SK-N-SH (cell line): ENCODE measurements at regions not wholly inside any gene's neighbourhood (a gene's known extent, or its start where the extent isn't known, plus 50 kb on each side); places are given as distances from the start of the nearest gene placed in this dataset.

Experiments used
- NFIC ChIP-seq: IDR thresholded peaks from 2 replicates; pipeline ENCODE4 v1.4.0; 2012; ENCODE audit warnings: borderline replicate concordance
- POLR2AphosphoS5 ChIP-seq: IDR thresholded peaks from 2 replicates; pipeline ENCODE4 v1.6.1; 2012; ENCODE audit warnings: low read depth, low read length
- RCOR1 ChIP-seq: fragments of 150-350 bp; IDR thresholded peaks from 2 replicates; pipeline ENCODE4 v1.6.1; 2017; ENCODE audit warnings: antibody characterized with exemption, low read length
- REST ChIP-seq: IDR thresholded peaks from 2 replicates; pipeline ENCODE4 v1.6.1; 2012; ENCODE audit warnings: mild to moderate bottlenecking, low read depth, low read length, moderate library complexity
- RFX5 ChIP-seq: IDR thresholded peaks from 2 replicates; pipeline ENCODE4 v1.6.1; 2012; ENCODE audit warnings: mild to moderate bottlenecking, improper control_type of control experiment, low read length
- TAF1 ChIP-seq: IDR thresholded peaks from 2 replicates; pipeline ENCODE4 v1.6.1; 2012; ENCODE audit warnings: low read depth, mild to moderate bottlenecking, low read length, moderate library complexity, borderline replicate concordance
- USF2 ChIP-seq: fragments of 150-350 bp; IDR thresholded peaks from 2 replicates; pipeline ENCODE4 v1.6.1; 2017; ENCODE audit warnings: antibody characterized with exemption, low read length, low read depth, borderline replicate concordance
- TF ChIP-seq, protein P1 (sequence below): fragments of 200-600 bp; sonication (generic); IDR thresholded peaks from 2 replicates; pipeline ENCODE4 v1.6.1; 2017; ENCODE audit warnings: antibody characterized with exemption, mild to moderate bottlenecking, moderate library complexity

DNA sequence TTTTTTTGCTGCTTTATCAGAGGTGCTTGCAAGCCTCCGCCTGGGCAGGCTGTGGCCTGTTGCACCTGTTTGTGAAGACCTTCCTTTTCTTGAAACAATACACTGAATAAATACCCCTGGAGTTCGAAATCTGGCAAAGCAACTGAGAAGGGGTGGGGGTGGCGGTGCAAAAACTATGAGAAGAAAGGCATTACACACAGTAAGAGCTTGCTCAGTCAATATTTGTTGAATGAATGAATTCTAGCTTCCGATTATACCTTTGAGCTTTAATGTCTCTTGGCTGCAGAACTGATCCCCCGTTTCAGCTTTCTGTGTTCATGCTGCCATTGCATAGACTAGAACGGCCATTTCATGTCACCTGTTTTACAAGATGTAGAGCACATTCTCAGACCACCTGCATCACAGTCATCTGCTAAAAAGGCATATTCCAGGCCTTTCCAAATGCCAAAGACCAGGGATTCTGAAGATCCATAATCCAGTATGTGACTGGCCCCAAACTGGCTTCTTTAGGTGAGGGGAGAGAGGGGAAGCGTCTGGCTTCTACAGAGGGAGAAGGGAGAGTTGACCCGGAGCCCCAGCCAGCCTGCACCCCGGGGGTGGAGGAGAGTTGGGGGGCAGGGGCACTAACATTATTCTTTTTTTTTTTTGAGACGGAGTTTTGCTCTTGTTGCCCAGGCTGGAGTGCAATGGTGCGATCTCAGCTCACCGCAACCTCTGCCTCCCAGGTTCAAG, 111.5 kb downstream of the ETS2 start:
- TF ChIP-seq, protein P1, sequence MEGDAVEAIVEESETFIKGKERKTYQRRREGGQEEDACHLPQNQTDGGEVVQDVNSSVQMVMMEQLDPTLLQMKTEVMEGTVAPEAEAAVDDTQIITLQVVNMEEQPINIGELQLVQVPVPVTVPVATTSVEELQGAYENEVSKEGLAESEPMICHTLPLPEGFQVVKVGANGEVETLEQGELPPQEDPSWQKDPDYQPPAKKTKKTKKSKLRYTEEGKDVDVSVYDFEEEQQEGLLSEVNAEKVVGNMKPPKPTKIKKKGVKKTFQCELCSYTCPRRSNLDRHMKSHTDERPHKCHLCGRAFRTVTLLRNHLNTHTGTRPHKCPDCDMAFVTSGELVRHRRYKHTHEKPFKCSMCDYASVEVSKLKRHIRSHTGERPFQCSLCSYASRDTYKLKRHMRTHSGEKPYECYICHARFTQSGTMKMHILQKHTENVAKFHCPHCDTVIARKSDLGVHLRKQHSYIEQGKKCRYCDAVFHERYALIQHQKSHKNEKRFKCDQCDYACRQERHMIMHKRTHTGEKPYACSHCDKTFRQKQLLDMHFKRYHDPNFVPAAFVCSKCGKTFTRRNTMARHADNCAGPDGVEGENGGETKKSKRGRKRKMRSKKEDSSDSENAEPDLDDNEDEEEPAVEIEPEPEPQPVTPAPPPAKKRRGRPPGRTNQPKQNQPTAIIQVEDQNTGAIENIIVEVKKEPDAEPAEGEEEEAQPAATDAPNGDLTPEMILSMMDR = no peak
- TF ChIP-seq RFX5 (no peak), POLR2AphosphoS5 (no peak), NFIC (no peak), TAF1 (no peak), USF2 (no peak), REST (no peak), RCOR1 (no peak)
